Heart left ventricle (tissue), 16 donors: ENCODE measurements at regions not wholly inside any gene's neighbourhood (a gene's known extent, or its start where the extent isn't known, plus 50 kb on each side); places are given as distances from the start of the nearest gene placed in this dataset.

ENCODE experiments used
- ATAC-seq, 4 donors: fragments of 200-7000 bp; cut with Tn5 transposase; one replicate each; pipeline ENCODE4 v1.9.1; 2020 to 2022; ENCODE audit warnings: moderate library complexity in 4 of 4, mild to moderate bottlenecking in 3 of 4, moderate number of reproducible peaks in 1 of 4
- DNase-seq, 5 donors: peaks; one replicate each; pipeline ENCODE4 v3.0.0-alpha.2; 2020
- H3K27ac ChIP-seq, 12 donors: fragments of 200-600 bp; sonication (generic) in 4 of 12; one replicate each; pipeline versions ENCODE4 v1.5.0 to v1.8.0; 2016 to 2022; ENCODE audit warnings: mild to moderate bottlenecking in 2 of 12
- H3K27me3 ChIP-seq, 9 donors: fragments of 200-600 bp; sonication (generic) in 2 of 9; one replicate each; pipeline versions ENCODE4 v1.5.1 to v1.8.0; 2016 to 2022; ENCODE audit warnings: mild to moderate bottlenecking in 3 of 9
- H3K36me3 ChIP-seq, 9 donors: fragments of 200-600 bp; sonication (generic) in 2 of 9; one replicate each; pipeline versions ENCODE4 v1.5.0 to v1.8.0; 2018 to 2022; ENCODE audit warnings: mild to moderate bottlenecking in 2 of 9
- H3K4me1 ChIP-seq, 12 donors: fragments of 200-600 bp; sonication (generic) in 4 of 12; one replicate each; pipeline versions ENCODE4 v1.5.0 to v1.8.0; 2016 to 2022; ENCODE audit warnings: mild to moderate bottlenecking in 3 of 12
- H3K4me3 ChIP-seq, 12 donors: fragments of 200-600 bp; sonication (generic) in 4 of 12; one replicate each; pipeline versions ENCODE4 v1.5.0 to v1.8.0; 2017 to 2022; ENCODE audit warnings: mild to moderate bottlenecking in 9 of 12, moderate library complexity in 4 of 12
- H3K9me3 ChIP-seq, 12 donors: fragments of 200-600 bp; sonication (generic) in 4 of 12; one replicate each; pipeline versions ENCODE4 v1.5.0 to v1.8.0; 2016 to 2022; ENCODE audit warnings: mild to moderate bottlenecking in 1 of 12
- CTCF ChIP-seq, 12 donors: fragments of 200-600 bp; sonication (generic) in 4 of 12; IDR thresholded peaks; one replicate each; pipeline versions ENCODE4 v1.5.0 to v1.8.0; 2018 to 2022; ENCODE audit warnings: antibody characterized with exemption in 12 of 12, mild to moderate bottlenecking in 5 of 12
- POLR2A ChIP-seq, 2 donors: fragments of 450-650 bp; IDR thresholded peaks; one replicate each; pipeline ENCODE4 v1.6.1; 2017; ENCODE audit warnings: antibody characterized with exemption in 2 of 2, mild to moderate bottlenecking in 2 of 2, moderate library complexity in 2 of 2
- WGBS, 4 donors: extraction: QIAGEN DNeasy Blood & Tissue Kit in 2 of 4; methylation state at CpG; one replicate each; pipeline versions ENCODE4 v1.1.5 to v1.1.7; 2013 to 2018; 5-methylcytosine and 5-hydroxymethylcytosine counted together
- intact Hi-C, 10 donors: fragments of 100-400 bp; cut with DNase I; formaldehyde crosslinking; loops; one replicate each; pipeline versions ENCODE4 v1.11.1 to v1.14.2; 2022
- donor health status: ischemic (EF 13 %, LVEDD 7.1; RV severe dilation, severe dysfunction).
- donor health status: healthy with polysubstance abuse.
- donor health status: DM: no; HTN: yes; CAD: no.
- donor health status: DM: no; HTN: no; CAD: no.
- donor health status: ischemic (EF 25% LVEDD 6.9; RV normal size, moderate dysfunction).
- donor health status: ischemic (EF 25% LVEDD 5.7; RV mildly dilated, moderate dysfunction).
- donor health status: healthy.
- donor health status: DM: yes; HTN: yes; CAD: no.
- donor health status: ischemic (EF 35%, LVEDD 5.7; RV mildly dilated, moderate dysfunction).
- donor health status: nonischemic (EF 11% LVEDD 7.7; RV severe dilation, severe dysfunction).
- donor health status: DM: yes; HTN: yes; CAD: no.
- donor health status: PGD.
- donor health status: ischemic (EF 29% LVEDD 5.4; RV normal size, mild dysfunction).
- donor health status: nonischemic (EF 23%, LVEDD 6.1; RV moderate dilation, normal function).

GRCh38 chr4:31020363-31020762 is 300.2 kb downstream of the PCDH7 start:
- Histone ChIP-seq H3K27me3 (no peaks in the 10 kb centered on the region), H3K27ac (no peak overlapping the region), H3K4me1 (peaks cover 0 to 12% (median 0%) of the 10 kb centered on the region in 12 donors), H3K36me3 (no peaks in the 10 kb centered on the region), H3K4me3 (no peak overlapping the region), H3K9me3 (no peaks in the 10 kb centered on the region)
- DNase-seq: no peak
- intact Hi-C loops: loop anchor here in 2 of 10 donors (5.0 to 10.0 kb wide), 2 partner anchors 296 to 298 kb away; partner anchors contain the start of gene PCDH7 (in 2 of the 2)
- peak in 1 of 4 donors; percentile 18 for ATAC-seq
- 61 to 69% (median 65%) methylated on average over 8 of the region's 8 CpGs for WGBS, 4 donors
- no peak for TF ChIP-seq POLR2A (IDR thresholded peaks at IDR 0.05)
- no peak for TF ChIP-seq CTCF (IDR thresholded peaks at IDR 0.05)

GRCh38 chr4:31021008-31021407 is 300.8 kb downstream of the PCDH7 start:
- no peak for TF ChIP-seq POLR2A (IDR thresholded peaks at IDR 0.05)
- TF ChIP-seq CTCF (IDR thresholded peaks at IDR 0.05): no peak
- no peaks in the 10 kb centered on the region for H3K36me3 ChIP-seq
- WGBS, 4 donors: 50 to 60% (median 52%) methylated on average over 2 of the region's 2 CpGs
- peaks cover 0 to 12% (median 0%) of the 10 kb centered on the region in 12 donors for H3K4me1 ChIP-seq
- no peak for ATAC-seq
- intact Hi-C loops: loop anchor here in 2 of 10 donors (5.0 to 10.0 kb wide), 2 partner anchors 296 to 299 kb away; partner anchors contain the start of gene PCDH7 (in 2 of the 2)
- H3K27ac ChIP-seq: no peak overlapping the region
- no peak for DNase-seq
- no peaks in the 10 kb centered on the region for H3K27me3 ChIP-seq
- H3K4me3 ChIP-seq: no peak overlapping the region
- H3K9me3 ChIP-seq: no peaks in the 10 kb centered on the region

- no peaks in the 10 kb centered on the region for H3K36me3 ChIP-seq
- DNase-seq (no peak), ATAC-seq (peak in 1 of 4 donors; percentile 11)
- 60 to 65% (median 61%) methylated on average over 5 of the region's 5 CpGs for WGBS, 4 donors
- peak overlapping the region in 6 of 12 donors; percentile 5 to 76 (median 64) for H3K27ac ChIP-seq
- H3K9me3 ChIP-seq: no peaks in the 10 kb centered on the region
- intact Hi-C loops: loop anchor here in 2 of 10 donors (5.0 to 10.0 kb wide), 2 partner anchors 298 to 300 kb away; partner anchors contain the start of gene PCDH7 (in 2 of the 2)
- H3K4me3 ChIP-seq: peak overlapping the region in 2 of 12 donors; percentile 1 to 7
- TF ChIP-seq CTCF (IDR thresholded peaks at IDR 0.05) (no peak), POLR2A (IDR thresholded peaks at IDR 0.05) (no peak)
- H3K27me3 ChIP-seq: no peaks in the 10 kb centered on the region
- H3K4me1 ChIP-seq: peaks cover 0 to 12% (median 0%) of the 10 kb centered on the region in 12 donors
These were observed 302.5 kb downstream of the PCDH7 start for GRCh38 chr4:31022702-31023101.

DNA sequence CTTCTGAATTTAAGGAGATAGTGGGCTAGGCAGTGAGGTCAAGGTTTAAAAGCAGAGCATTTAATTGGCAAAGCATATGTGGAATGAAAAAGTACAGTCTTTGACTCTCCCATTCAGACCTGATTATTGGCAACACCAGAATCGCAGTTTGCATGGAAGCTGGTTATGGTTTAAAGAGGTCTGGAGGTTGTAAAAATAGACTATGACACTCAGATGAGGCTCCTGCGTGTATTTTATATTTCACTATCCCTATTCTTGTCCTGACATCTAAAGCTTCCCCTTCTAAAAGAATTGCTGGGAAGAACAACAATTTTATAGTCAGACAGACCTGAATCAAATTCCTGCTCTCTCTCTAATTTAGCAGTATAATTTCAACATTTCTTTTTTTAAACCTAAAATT is 302.9 kb downstream of the PCDH7 start:
- Histone ChIP-seq H3K27ac (peak overlapping the region in 6 of 12 donors; percentile 34 to 76 (median 64)), H3K36me3 (no peaks in the 10 kb centered on the region), H3K9me3 (no peaks in the 10 kb centered on the region), H3K4me1 (peaks cover 0 to 12% (median 0%) of the 10 kb centered on the region in 12 donors), H3K27me3 (no peaks in the 10 kb centered on the region), H3K4me3 (peak overlapping the region in 2 of 12 donors; percentile 7 to 11)
- ATAC-seq (peak in 3 of 4 donors; percentile 57 to 87 (median 86)), DNase-seq (no peak)
- TF ChIP-seq CTCF (IDR thresholded peaks at IDR 0.05): no peak
- no peak for TF ChIP-seq POLR2A (IDR thresholded peaks at IDR 0.05)
- intact Hi-C loops: loop anchor here in 2 of 10 donors (5.0 to 10.0 kb wide), 2 partner anchors 298 to 301 kb away; partner anchors contain the start of gene PCDH7 (in 2 of the 2)
- 36 to 58% (median 51%) methylated on average over 2 of the region's 2 CpGs for WGBS, 4 donors
